ENCODE measurements at regions not wholly inside any gene's neighbourhood (a gene's known extent, or its start where the extent isn't known, plus 50 kb on each side); places are given as distances from the start of the nearest gene placed in this dataset.

DNA sequence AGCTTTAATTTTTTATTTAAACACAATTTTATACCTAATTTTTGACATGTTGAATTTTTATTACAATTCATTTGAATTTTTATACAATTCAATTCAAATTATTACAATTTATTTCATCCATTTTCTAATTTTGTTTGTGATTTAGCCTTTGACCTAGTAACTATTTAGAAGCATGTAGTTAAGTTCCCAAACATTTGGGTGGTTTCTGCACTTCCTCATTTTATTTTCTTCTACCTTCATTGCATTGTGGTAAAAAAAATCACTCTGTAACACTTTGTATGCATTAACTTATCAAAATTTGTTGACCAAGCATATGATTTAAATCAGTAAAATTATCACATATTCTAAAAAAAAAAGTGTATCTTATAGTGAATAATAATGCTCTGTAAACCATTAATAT lies 928.9 kb downstream of the ARAP2 start:
- TF ChIP-seq, protein P1, sequence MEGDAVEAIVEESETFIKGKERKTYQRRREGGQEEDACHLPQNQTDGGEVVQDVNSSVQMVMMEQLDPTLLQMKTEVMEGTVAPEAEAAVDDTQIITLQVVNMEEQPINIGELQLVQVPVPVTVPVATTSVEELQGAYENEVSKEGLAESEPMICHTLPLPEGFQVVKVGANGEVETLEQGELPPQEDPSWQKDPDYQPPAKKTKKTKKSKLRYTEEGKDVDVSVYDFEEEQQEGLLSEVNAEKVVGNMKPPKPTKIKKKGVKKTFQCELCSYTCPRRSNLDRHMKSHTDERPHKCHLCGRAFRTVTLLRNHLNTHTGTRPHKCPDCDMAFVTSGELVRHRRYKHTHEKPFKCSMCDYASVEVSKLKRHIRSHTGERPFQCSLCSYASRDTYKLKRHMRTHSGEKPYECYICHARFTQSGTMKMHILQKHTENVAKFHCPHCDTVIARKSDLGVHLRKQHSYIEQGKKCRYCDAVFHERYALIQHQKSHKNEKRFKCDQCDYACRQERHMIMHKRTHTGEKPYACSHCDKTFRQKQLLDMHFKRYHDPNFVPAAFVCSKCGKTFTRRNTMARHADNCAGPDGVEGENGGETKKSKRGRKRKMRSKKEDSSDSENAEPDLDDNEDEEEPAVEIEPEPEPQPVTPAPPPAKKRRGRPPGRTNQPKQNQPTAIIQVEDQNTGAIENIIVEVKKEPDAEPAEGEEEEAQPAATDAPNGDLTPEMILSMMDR (IDR thresholded peaks at IDR 0.05) = no peak
- no peak for TF ChIP-seq ZFX (IDR thresholded peaks at IDR 0.05; ENCODE audit: borderline replicate concordance)

All from 22Rv1 (cell line).